ENCODE measurements at regions not wholly inside any gene's neighbourhood (a gene's known extent, or its start where the extent isn't known, plus 50 kb on each side); places are given as distances from the start of the nearest gene placed in this dataset.

- TF ChIP-seq CTCF (IDR thresholded peaks at IDR 0.05) (no peak), POLR2A (IDR thresholded peaks at IDR 0.05) (no peak)
Measured at GRCh38 chr16:64715624-64716023, 406.2 kb downstream of the CDH11 start.

Data from stomach (tissue), 4 donors.